HG02852 (cell line): ENCODE measurements at regions not wholly inside any gene's neighbourhood (a gene's known extent, or its start where the extent isn't known, plus 50 kb on each side); places are given as distances from the start of the nearest gene placed in this dataset.
"Not testable (repeated sequence)": the region's sequence is repeated elsewhere in the genome, so short reads cannot be mapped to it uniquely, and the experiment has no call there.

Source experiments
- ATAC-seq: cut with Tn5 transposase; IDR thresholded peaks from one replicate; pipeline ENCODE4 v1.9.1; 2021; ENCODE audit warnings: mild to moderate bottlenecking, moderate library complexity; ENCODE audit not compliant: unreplicated experiment

- ATAC-seq, result no peak
Measured at GRCh38 chr2:190005513-190005912, 57.0 kb downstream of the MSTN start.

DNA sequence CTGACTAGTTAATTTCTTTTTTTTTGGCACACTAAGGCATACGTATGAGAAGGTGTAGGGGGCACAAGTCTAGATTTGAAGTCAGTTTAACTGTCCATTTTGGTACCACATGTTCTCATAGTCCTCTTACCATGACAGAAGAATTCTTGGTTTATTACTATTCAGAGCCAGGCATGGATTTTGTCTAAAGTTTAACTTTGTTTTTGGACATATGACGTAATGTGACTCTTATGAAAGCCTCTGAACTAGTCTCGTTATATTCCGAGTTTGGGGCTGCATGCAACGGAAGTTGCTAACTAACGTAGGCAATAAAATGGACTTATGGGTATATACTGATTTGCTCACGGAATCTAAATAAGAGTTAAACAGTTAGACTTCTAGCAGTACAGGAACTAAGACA lies 62.9 kb downstream of the MSTN start:
- ATAC-seq, result no peak

DNA sequence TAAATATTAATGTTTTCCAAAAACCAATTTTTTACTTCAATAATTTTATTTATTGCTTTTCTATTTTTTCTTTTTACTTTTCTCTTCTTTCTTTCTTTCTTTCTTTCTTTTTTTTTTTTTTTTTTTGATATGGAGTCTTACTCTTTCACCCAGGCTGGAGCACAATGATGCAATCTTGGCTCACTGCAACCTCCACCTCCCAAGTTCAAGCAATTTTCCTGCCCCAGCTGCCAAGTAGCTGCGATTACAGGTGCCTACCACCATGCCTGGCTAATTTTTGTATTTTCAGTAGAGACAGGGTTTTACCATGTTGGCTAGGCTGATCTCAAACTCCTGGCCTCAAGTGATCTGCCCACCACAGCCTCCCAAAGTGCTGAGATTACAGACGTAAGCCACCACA lies 63.9 kb downstream of the MSTN start:
- ATAC-seq, result not testable (repeated sequence)

DNA sequence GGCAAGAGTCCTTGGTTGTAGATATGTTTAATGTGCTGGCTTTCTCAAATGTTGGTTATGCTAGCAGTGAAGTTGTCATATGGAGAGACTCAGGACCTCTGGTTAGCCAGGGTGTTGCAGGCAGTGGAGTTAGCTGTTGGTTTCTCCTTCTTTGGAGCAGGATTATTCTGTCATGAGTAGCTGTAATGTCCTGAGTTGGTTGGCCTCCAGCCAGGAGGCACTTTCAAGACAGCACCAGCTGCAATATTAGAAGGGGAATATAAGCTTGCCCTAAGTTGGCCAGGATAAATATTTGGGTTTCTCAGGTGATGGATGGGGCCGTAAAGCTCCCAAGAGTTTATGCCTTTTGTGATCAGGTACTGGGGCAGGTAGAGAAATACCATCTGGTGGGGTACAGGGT lies 65.5 kb downstream of the MSTN start:
- ATAC-seq, result no peak

GRCh38 chr2:189995679-189996078 lies 66.8 kb downstream of the MSTN start:
- ATAC-seq, result no peak

DNA sequence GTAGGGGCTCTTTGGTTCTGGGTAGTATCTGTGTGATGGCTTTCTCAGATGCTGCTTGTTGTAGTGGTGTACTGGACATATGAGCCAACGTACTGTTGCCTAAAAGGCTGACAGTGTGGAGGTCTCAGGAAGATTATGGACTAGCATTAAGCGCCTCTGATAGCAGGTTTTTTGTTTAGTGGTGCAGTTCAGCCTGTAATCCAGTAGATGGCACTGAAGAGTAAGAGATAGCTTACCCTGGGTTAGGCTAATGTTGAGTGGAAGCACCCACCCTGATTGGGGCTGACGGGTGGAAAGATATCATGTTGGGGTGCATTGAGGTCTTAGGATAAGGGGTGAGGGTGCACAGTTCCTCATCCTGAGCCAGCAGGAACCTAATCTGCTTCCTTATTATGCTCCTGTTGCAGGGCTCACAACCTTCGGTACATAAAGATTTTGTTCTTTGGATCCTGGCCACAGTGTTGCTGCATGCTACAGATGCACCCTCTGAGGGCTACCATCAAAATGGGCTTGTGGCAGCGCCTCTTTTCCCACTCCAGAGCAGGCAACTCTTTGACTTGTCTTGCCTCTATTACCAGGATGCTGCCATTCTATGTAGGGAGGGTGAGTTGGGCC lies 79.6 kb downstream of the MSTN start:
- ATAC-seq, result no peak

DNA sequence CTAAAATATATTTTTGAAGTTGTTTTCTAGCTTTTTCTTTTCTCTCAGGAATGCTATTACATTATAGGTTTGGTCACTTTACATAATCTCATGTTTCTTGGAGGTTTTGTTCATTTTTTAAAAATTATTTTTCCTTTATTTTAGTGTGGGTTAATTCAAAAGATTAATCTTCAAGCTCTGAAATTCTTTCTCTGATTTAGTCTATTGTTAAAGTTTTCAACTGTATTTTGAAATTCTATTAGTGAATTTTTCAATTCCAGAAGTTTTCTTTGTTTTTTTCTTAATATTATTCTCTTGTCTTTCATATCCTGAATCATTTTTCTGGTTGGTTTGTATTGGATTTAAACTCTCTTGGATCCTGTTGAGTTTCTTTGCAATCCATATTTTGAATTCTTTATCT lies 80.4 kb downstream of the MSTN start:
- no peak for ATAC-seq

GRCh38 chr2:189976488-189976887 lies 86.0 kb downstream of the MSTN start:
- not testable (repeated sequence) for ATAC-seq

- no peak for ATAC-seq
Measured at GRCh38 chr2:189960346-189960745, 102.2 kb downstream of the MSTN start.

DNA sequence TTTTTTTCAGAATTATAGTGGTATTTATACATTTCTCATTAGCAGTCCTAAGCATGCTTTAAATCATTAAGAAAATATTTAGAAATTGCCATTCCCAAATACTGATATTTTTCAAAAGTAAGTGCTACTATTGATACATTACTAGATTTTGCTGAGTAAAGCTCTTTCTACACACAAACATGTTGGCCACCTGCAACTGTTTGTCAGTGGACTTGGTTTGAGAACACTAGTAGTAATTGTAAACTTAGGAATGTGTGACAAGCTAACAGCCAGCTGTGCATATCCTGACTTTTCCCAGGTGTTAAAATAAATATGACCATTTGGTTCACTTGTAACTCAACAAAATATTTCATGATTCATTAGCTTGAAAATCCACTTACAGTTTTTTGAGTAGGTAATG lies 103.1 kb downstream of the MSTN start:
- ATAC-seq, result no peak

- ATAC-seq, result peak; percentile 49
Measured at GRCh38 chr2:189954989-189955388, 107.5 kb downstream of the MSTN start.

- ATAC-seq, result peak; percentile 81
Measured at GRCh38 chr2:189952536-189953109, 109.9 kb downstream of the MSTN start.

DNA sequence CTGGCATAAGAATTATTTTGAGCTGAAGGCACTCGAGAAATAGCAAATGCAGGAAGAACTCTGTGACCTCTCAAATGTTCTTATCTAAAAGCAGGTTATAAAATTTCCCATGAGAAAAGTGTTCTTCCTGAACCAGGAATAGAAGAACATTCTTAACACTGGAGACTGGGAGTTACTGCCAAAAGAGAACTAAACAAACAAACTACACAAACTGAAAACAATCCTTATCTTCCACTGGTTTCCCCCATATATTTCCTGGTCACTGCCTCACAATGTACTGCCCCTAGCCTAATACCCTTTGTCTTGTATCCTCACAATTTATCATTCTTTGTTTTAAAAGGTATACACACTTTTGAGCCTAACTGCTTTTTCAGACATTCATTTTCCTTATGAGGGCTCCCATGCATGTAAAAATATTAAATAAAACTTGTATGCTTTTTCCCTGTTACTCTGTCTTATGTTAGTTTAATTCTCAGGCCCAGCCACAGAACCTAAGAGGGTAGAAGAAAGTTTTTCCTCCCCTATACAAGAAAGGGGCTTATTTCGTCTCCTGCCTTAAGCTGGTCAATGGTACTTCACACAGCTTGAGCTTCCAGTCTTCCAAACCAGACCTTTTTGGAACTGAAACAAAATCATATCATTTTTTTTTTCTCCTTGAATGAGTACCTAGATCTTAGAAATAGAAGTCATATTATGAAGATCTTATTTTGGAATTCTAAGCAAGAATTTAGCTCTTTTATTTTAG lies 110.6 kb downstream of the MSTN start:
- peak; percentile 37 for ATAC-seq

- ATAC-seq, result no peak
Measured at GRCh38 chr2:189943009-189943408, 119.5 kb downstream of the MSTN start.

- ATAC-seq, result no peak
Measured at GRCh38 chr2:189940913-189941312, 121.6 kb downstream of the MSTN start.

GRCh38 chr2:189937691-189938090 lies 124.8 kb downstream of the MSTN start:
- ATAC-seq, result no peak

GRCh38 chr2:189933911-189934399 lies 128.6 kb downstream of the MSTN start:
- no peak for ATAC-seq

- peak; percentile 96 for ATAC-seq
Measured at GRCh38 chr2:189933041-189933440, 129.5 kb downstream of the MSTN start.

GRCh38 chr2:189927823-189928222 lies 134.7 kb downstream of the MSTN start:
- ATAC-seq, result no peak
